Fibroblast of lung (primary cell): ENCODE measurements at regions not wholly inside any gene's neighbourhood (a gene's known extent, or its start where the extent isn't known, plus 50 kb on each side); places are given as distances from the start of the nearest gene placed in this dataset.

Experiments used
- CTCF ChIP-seq, 2 donors: IDR thresholded peaks in 1 of 2; conservative IDR thresholded peaks in 1 of 2; 1 replicate in 1 of 2; 2 replicates in 1 of 2; pipeline ENCODE4 v1.5.1; 2011 to 2012; ENCODE audit warnings: low read length in 2 of 2, control low read depth in 1 of 2, inconsistent platforms in 1 of 2, low read depth in 1 of 2, mild to moderate bottlenecking in 1 of 2
- EZH2 ChIP-seq: IDR thresholded peaks from 2 replicates; pipeline ENCODE4 v1.5.1; 2012; ENCODE audit warnings: low read length, control low read depth, mild to moderate bottlenecking; ENCODE audit errors: missing control alignments

DNA sequence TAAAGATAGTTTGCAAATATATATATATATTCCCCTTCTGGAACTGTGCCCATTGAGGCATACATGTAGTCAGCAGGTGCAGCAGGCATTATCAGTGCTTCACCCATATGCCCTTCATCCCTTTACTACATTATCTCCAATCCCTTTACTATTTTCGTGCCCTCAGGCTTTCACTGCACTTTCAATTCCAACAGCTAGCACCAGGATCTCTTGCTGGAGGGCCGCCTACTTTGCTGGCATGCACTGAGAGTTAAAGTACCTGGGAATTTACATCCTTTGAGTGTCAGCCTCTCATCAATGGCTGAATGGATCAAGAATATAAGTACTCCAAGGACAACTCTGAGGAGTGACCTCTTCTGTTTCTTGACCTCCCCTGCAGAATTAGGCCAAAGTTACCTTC, 222.1 kb upstream of the CFAP20DC start:
- TF ChIP-seq CTCF (conservative IDR thresholded peaks at IDR 0.05 in 1 of 2, IDR thresholded peaks at IDR 0.05 in 1 of 2; ENCODE audit: low read depth in 1 of 2, low read length in 2 of 2) (no peak), EZH2 (no peak)
